Stomach (tissue), 8 donors: ENCODE measurements at regions not wholly inside any gene's neighbourhood (a gene's known extent, or its start where the extent isn't known, plus 50 kb on each side); places are given as distances from the start of the nearest gene placed in this dataset.

Experiments
- DNase-seq, 2 donors: peaks; one replicate each; pipeline versions ENCODE4 v3.0.0 to v3.0.0-alpha.2; 2013 to 2019
- H3K27ac ChIP-seq, 5 donors: fragments of 200-600 bp in 4 of 5; sonication (generic) in 4 of 5; one replicate each; pipeline ENCODE4 v1.5.1; 2013 to 2019; ENCODE audit warnings: mild to moderate bottlenecking in 1 of 5, moderate library complexity in 1 of 5
- H3K27me3 ChIP-seq, 3 donors: fragments of 200-600 bp; sonication (generic); one replicate each; pipeline ENCODE4 v1.5.1; 2017 to 2019; ENCODE audit warnings: mixed run types in 1 of 3
- H3K36me3 ChIP-seq, 4 donors: fragments of 200-600 bp; sonication (generic); 1 replicate in 3 of 4; 2 replicates in 1 of 4; pipeline ENCODE4 v1.5.1; 2016 to 2019
- H3K4me1 ChIP-seq, 4 donors: fragments of 200-600 bp; sonication (generic); one replicate each; pipeline ENCODE4 v1.5.1; 2016 to 2019
- H3K4me3 ChIP-seq, 4 donors: fragments of 200-600 bp; sonication (generic) in 3 of 4; one replicate each; pipeline ENCODE4 v1.5.1; 2016 to 2019; ENCODE audit warnings: mild to moderate bottlenecking in 1 of 4
- H3K9me3 ChIP-seq, 4 donors: fragments of 200-600 bp; sonication (generic); one replicate each; pipeline ENCODE4 v1.5.1; 2016 to 2019
- EP300 ChIP-seq: sonication (generic); formaldehyde crosslinking; IDR thresholded peaks from one replicate; pipeline ENCODE4 v1.6.1; 2017; ENCODE audit warnings: antibody characterized with exemption
- POLR2A ChIP-seq, 4 donors: fragments of 450-650 bp; IDR thresholded peaks; one replicate each; pipeline ENCODE4 v1.6.1; 2016; ENCODE audit warnings: antibody characterized with exemption in 4 of 4, control low read depth in 2 of 4, mild to moderate bottlenecking in 1 of 4, moderate library complexity in 1 of 4
- POLR2AphosphoS5 ChIP-seq, 3 donors: sonication (generic); formaldehyde crosslinking; IDR thresholded peaks; one replicate each; pipeline ENCODE4 v1.6.1; 2016; ENCODE audit warnings: antibody characterized with exemption in 3 of 3
- WGBS, 5 donors: extraction: QIAGEN DNeasy Blood & Tissue Kit in 3 of 5; methylation state at CpG; one replicate each; pipeline versions ENCODE4 v1.1.5 to v1.1.7; 2013 to 2018; 5-methylcytosine and 5-hydroxymethylcytosine counted together
- intact Hi-C: fragments of 100-400 bp; cut with DNase I; formaldehyde crosslinking; loops from one replicate; pipeline ENCODE4 v1.15.1; 2023; ENCODE audit warnings: low total_unique reads
- TF ChIP-seq, protein P1 (sequence below), 7 experiments: fragments of 450-650 bp in 4 of 7; fragments of 200-600 bp in 3 of 7; sonication (generic) in 3 of 7; IDR thresholded peaks; one replicate each; pipeline ENCODE4 v1.5.1; 2016 to 2019; ENCODE audit warnings: antibody characterized with exemption in 7 of 7, control low read depth in 2 of 7, mild to moderate bottlenecking in 1 of 7
- donor health status: healthy with polysubstance abuse.
- donor health status: Bipolar disorder and iron deficiency.
- donor health status: healthy.

- H3K4me3 ChIP-seq: no peak overlapping the region
- no peak overlapping the region for H3K27ac ChIP-seq
- H3K27me3 ChIP-seq: no peaks in the 10 kb centered on the region
- intact Hi-C loops: no loop called here
- no peaks in the 10 kb centered on the region for H3K36me3 ChIP-seq
- peak in 1 of 2 donors; percentile 4 for DNase-seq
- H3K9me3 ChIP-seq: no peaks in the 10 kb centered on the region
- TF ChIP-seq, protein P1, sequence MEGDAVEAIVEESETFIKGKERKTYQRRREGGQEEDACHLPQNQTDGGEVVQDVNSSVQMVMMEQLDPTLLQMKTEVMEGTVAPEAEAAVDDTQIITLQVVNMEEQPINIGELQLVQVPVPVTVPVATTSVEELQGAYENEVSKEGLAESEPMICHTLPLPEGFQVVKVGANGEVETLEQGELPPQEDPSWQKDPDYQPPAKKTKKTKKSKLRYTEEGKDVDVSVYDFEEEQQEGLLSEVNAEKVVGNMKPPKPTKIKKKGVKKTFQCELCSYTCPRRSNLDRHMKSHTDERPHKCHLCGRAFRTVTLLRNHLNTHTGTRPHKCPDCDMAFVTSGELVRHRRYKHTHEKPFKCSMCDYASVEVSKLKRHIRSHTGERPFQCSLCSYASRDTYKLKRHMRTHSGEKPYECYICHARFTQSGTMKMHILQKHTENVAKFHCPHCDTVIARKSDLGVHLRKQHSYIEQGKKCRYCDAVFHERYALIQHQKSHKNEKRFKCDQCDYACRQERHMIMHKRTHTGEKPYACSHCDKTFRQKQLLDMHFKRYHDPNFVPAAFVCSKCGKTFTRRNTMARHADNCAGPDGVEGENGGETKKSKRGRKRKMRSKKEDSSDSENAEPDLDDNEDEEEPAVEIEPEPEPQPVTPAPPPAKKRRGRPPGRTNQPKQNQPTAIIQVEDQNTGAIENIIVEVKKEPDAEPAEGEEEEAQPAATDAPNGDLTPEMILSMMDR (IDR thresholded peaks at IDR 0.05): no peak
- TF ChIP-seq POLR2AphosphoS5 (IDR thresholded peaks at IDR 0.05) (no peak), POLR2A (IDR thresholded peaks at IDR 0.05) (no peak), EP300 (no peak)
- no peaks in the 10 kb centered on the region for H3K4me1 ChIP-seq
- WGBS, 5 donors: 39 to 59% (median 48%) methylated on average over 2 of the region's 2 CpGs
Measured at GRCh38 chr7:46421441-46422230, 500.6 kb upstream of the IGFBP3 start.

- TF ChIP-seq, protein P1 (IDR thresholded peaks at IDR 0.05): no peak
- TF ChIP-seq POLR2A (IDR thresholded peaks at IDR 0.05): no peak
- no peak for TF ChIP-seq EP300
- no peak for TF ChIP-seq POLR2AphosphoS5 (IDR thresholded peaks at IDR 0.05)
- intact Hi-C loops: no loop called here
- no peak for DNase-seq
- 21 to 39% (median 29%) methylated on average over 2 of the region's 2 CpGs for WGBS, 5 donors
- H3K4me1 ChIP-seq: no peaks in the 10 kb centered on the region
- no peaks in the 10 kb centered on the region for H3K27me3 ChIP-seq
- no peaks in the 10 kb centered on the region for H3K36me3 ChIP-seq
- H3K4me3 ChIP-seq: no peak overlapping the region
- H3K9me3 ChIP-seq: no peaks in the 10 kb centered on the region
- H3K27ac ChIP-seq: no peak overlapping the region
Measured at GRCh38 chr7:46414946-46415345, 493.9 kb upstream of the IGFBP3 start.

DNA sequence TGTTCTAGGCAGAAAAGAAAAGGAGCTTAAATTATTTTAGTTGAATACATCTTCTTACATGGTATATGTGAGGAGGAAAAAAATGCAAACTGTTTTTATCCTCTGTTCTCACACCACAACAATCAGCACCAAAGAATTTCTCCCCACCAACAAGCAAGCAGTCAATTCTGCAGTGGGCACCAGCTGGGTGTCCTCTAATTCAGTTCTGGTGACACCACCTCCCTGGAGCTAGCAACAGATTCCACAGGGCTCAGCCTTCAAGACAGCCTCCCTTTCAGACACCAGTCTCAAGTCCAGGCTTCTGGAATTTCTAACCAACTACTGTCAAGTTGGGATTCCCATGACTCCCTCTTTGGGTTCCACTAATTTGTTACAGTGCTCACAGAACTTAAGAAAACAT lies 490.2 kb upstream of the IGFBP3 start:
- no peaks in the 10 kb centered on the region for H3K9me3 ChIP-seq
- no peaks in the 10 kb centered on the region for H3K27me3 ChIP-seq
- DNase-seq: no peak
- no peaks in the 10 kb centered on the region for H3K4me1 ChIP-seq
- TF ChIP-seq POLR2A (IDR thresholded peaks at IDR 0.05) (no peak), POLR2AphosphoS5 (IDR thresholded peaks at IDR 0.05) (no peak), EP300 (no peak)
- TF ChIP-seq, protein P1 (IDR thresholded peaks at IDR 0.05): no peak
- intact Hi-C loops: no loop called here
- no peak overlapping the region for H3K27ac ChIP-seq
- no peaks in the 10 kb centered on the region for H3K36me3 ChIP-seq
- no peak overlapping the region for H3K4me3 ChIP-seq

DNA sequence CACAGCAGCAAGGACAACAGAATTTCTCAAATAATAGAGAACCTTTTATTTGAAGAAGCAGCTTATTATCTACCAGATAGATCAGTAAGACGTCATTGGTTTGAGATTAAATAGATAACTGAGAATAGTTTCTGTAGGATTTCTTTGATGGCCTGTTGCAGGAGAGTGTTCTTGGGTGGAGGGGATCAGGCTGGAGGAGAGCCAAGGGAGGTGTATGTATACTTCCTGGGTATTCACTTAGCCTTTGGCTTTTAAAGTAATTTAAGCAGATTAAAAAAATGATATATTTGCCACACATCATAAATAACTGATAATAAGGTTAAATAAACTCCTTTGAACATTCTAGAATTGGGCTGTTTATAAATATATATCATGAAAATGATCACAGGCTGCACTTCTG lies 486.1 kb upstream of the IGFBP3 start:
- TF ChIP-seq, protein P1 (IDR thresholded peaks at IDR 0.05): no peak
- TF ChIP-seq POLR2A (IDR thresholded peaks at IDR 0.05) (no peak), EP300 (no peak), POLR2AphosphoS5 (IDR thresholded peaks at IDR 0.05) (no peak)
- Histone ChIP-seq H3K36me3 (no peaks in the 10 kb centered on the region), H3K4me3 (no peak overlapping the region), H3K27me3 (no peaks in the 10 kb centered on the region), H3K9me3 (peaks cover 0 to 1% (median 0%) of the 10 kb centered on the region in 4 donors), H3K27ac (no peak overlapping the region), H3K4me1 (no peaks in the 10 kb centered on the region)
- no peak for DNase-seq
- intact Hi-C loops: no loop called here
- WGBS, 5 donors: 26 to 54% (median 41%) methylated on average over 1 of the region's 1 CpG
